ENCODE measurements at regions not wholly inside any gene's neighbourhood (a gene's known extent, or its start where the extent isn't known, plus 50 kb on each side); places are given as distances from the start of the nearest gene placed in this dataset.
"Not testable (repeated sequence)": the region's sequence is repeated elsewhere in the genome, so short reads cannot be mapped to it uniquely, and the experiment has no call there.

- Mint-ChIP-seq H3K9me3 (no peaks in the 10 kb centered on the region), H3K27me3 (no peaks in the 10 kb centered on the region), H3K4me3 (no peak overlapping the region), H3K36me3 (ENCODE audit: insufficient read depth) (no peaks in the 10 kb centered on the region), H3K4me1 (ENCODE audit: low read depth in 2 of 2) (no peaks in the 10 kb centered on the region), H3K27ac (no peak overlapping the region)
- no peak for DNase-seq
- ATAC-seq (replicated peaks) = peak; percentile 16
These were observed 169.7 kb downstream of the HAO1 start for GRCh38 chr20:7770578-7770977.

- DNase-seq (no peak), ATAC-seq (replicated peaks) (no peak)
- Mint-ChIP-seq H3K9me3 (no peaks in the 10 kb centered on the region), H3K4me1 (ENCODE audit: low read depth in 2 of 2) (no peaks in the 10 kb centered on the region), H3K27ac (no peak overlapping the region), H3K4me3 (no peak overlapping the region), H3K36me3 (ENCODE audit: insufficient read depth) (no peaks in the 10 kb centered on the region), H3K27me3 (no peaks in the 10 kb centered on the region)
These were observed 167.9 kb downstream of the HAO1 start for GRCh38 chr20:7772371-7772770.

- Mint-ChIP-seq H3K27me3 (no peaks in the 10 kb centered on the region), H3K27ac (no peak overlapping the region)
- ATAC-seq (replicated peaks) = no peak
These were observed 166.7 kb downstream of the HAO1 start for GRCh38 chr20:7773511-7773910.

GRCh38 chr20:7775072-7775471, 165.2 kb downstream of the HAO1 start:
- Mint-ChIP-seq H3K27me3 (no peaks in the 10 kb centered on the region), H3K36me3 (ENCODE audit: insufficient read depth) (no peaks in the 10 kb centered on the region), H3K9me3 (peaks cover 0 to 4% of the 10 kb centered on the region in 2 donors), H3K4me1 (ENCODE audit: low read depth in 2 of 2) (no peaks in the 10 kb centered on the region), H3K27ac (no peak overlapping the region), H3K4me3 (no peak overlapping the region)
- no peak for ATAC-seq (replicated peaks)
- DNase-seq = no peak

More at GRCh38 chr20:7773511-7773910, 166.7 kb downstream of the HAO1 start:
- Mint-ChIP-seq H3K4me1 (ENCODE audit: low read depth in 2 of 2) (no peaks in the 10 kb centered on the region), H3K9me3 (no peaks in the 10 kb centered on the region), H3K4me3 (no peak overlapping the region), H3K36me3 (ENCODE audit: insufficient read depth) (no peaks in the 10 kb centered on the region)
- no peak for DNase-seq

- H3K4me3 Mint-ChIP-seq = no peak overlapping the region
- no peaks in the 10 kb centered on the region for H3K36me3 Mint-ChIP-seq (ENCODE audit: insufficient read depth)
- no peak overlapping the region for H3K27ac Mint-ChIP-seq
- H3K27me3 Mint-ChIP-seq = no peaks in the 10 kb centered on the region
- no peak for ATAC-seq (replicated peaks)
- DNase-seq = no peak
- no peaks in the 10 kb centered on the region for H3K4me1 Mint-ChIP-seq (ENCODE audit: low read depth in 2 of 2)
- peaks cover 0 to 4% of the 10 kb centered on the region in 2 donors for H3K9me3 Mint-ChIP-seq
These were observed 164.1 kb downstream of the HAO1 start for GRCh38 chr20:7776148-7776547.

- ATAC-seq (replicated peaks) (no peak), DNase-seq (no peak)
- no peaks in the 10 kb centered on the region for H3K27me3 Mint-ChIP-seq
- H3K36me3 Mint-ChIP-seq (ENCODE audit: insufficient read depth) = no peaks in the 10 kb centered on the region
- no peaks in the 10 kb centered on the region for H3K4me1 Mint-ChIP-seq (ENCODE audit: low read depth in 2 of 2)
- H3K27ac Mint-ChIP-seq = no peak overlapping the region
- peaks cover 0 to 3% of the 10 kb centered on the region in 2 donors for H3K9me3 Mint-ChIP-seq
- no peak overlapping the region for H3K4me3 Mint-ChIP-seq
These were observed 150.1 kb downstream of the HAO1 start for GRCh38 chr20:7790189-7790588.

- no peaks in the 10 kb centered on the region for H3K4me1 Mint-ChIP-seq (ENCODE audit: low read depth in 2 of 2)
- H3K9me3 Mint-ChIP-seq = peaks cover 0 to 5% of the 10 kb centered on the region in 2 donors
- H3K4me3 Mint-ChIP-seq = no peak overlapping the region
- H3K27me3 Mint-ChIP-seq = no peaks in the 10 kb centered on the region
- no peaks in the 10 kb centered on the region for H3K36me3 Mint-ChIP-seq (ENCODE audit: insufficient read depth)
- DNase-seq (no peak), ATAC-seq (replicated peaks) (no peak)
- no peak overlapping the region for H3K27ac Mint-ChIP-seq
These were observed 147.9 kb downstream of the HAO1 start for GRCh38 chr20:7792150-7792869.

- DNase-seq (no peak), ATAC-seq (replicated peaks) (no peak)
- Mint-ChIP-seq H3K4me3 (no peak overlapping the region), H3K4me1 (ENCODE audit: low read depth in 2 of 2) (no peaks in the 10 kb centered on the region), H3K9me3 (peaks cover 0 to 7% of the 10 kb centered on the region in 2 donors), H3K27me3 (peaks cover 0 to 7% of the 10 kb centered on the region in 2 donors), H3K27ac (no peak overlapping the region), H3K36me3 (ENCODE audit: insufficient read depth) (no peaks in the 10 kb centered on the region)
These were observed 142.1 kb downstream of the HAO1 start for GRCh38 chr20:7798176-7798575.

- DNase-seq (no peak), ATAC-seq (replicated peaks) (no peak)
- no peaks in the 10 kb centered on the region for H3K36me3 Mint-ChIP-seq (ENCODE audit: insufficient read depth)
- H3K4me3 Mint-ChIP-seq = no peak overlapping the region
- no peak overlapping the region for H3K27ac Mint-ChIP-seq
- H3K9me3 Mint-ChIP-seq = peaks cover 0 to 7% of the 10 kb centered on the region in 2 donors
- H3K27me3 Mint-ChIP-seq = peaks cover 0 to 7% of the 10 kb centered on the region in 2 donors
- H3K4me1 Mint-ChIP-seq (ENCODE audit: low read depth in 2 of 2) = no peaks in the 10 kb centered on the region
These were observed 140.4 kb downstream of the HAO1 start for GRCh38 chr20:7799862-7800261.

- ATAC-seq (replicated peaks); DNase-seq; H3K27ac Mint-ChIP-seq; H3K27me3 Mint-ChIP-seq; H3K9me3 Mint-ChIP-seq; H3K4me3 Mint-ChIP-seq; H3K36me3 Mint-ChIP-seq (ENCODE audit: insufficient read depth); H3K4me1 Mint-ChIP-seq (ENCODE audit: low read depth in 2 of 2): not testable (repeated sequence)
These were observed 136.7 kb downstream of the HAO1 start for GRCh38 chr20:7803411-7804151.

- peaks cover 7 to 17% of the 10 kb centered on the region in 2 donors for H3K9me3 Mint-ChIP-seq
- no peaks in the 10 kb centered on the region for H3K4me1 Mint-ChIP-seq (ENCODE audit: low read depth in 2 of 2)
- H3K36me3 Mint-ChIP-seq (ENCODE audit: insufficient read depth) = no peaks in the 10 kb centered on the region
- no peak overlapping the region for H3K4me3 Mint-ChIP-seq
- no peak for ATAC-seq (replicated peaks)
- H3K27me3 Mint-ChIP-seq = peaks cover 0 to 7% of the 10 kb centered on the region in 2 donors
- DNase-seq = no peak
- no peak overlapping the region for H3K27ac Mint-ChIP-seq
These were observed 133.4 kb downstream of the HAO1 start for GRCh38 chr20:7806831-7807230.

GRCh38 chr20:7817286-7817685, 123.0 kb downstream of the HAO1 start:
- Mint-ChIP-seq H3K36me3 (ENCODE audit: insufficient read depth) (no peaks in the 10 kb centered on the region), H3K27ac (no peak overlapping the region), H3K9me3 (no peaks in the 10 kb centered on the region), H3K4me1 (ENCODE audit: low read depth in 2 of 2) (no peaks in the 10 kb centered on the region), H3K27me3 (no peaks in the 10 kb centered on the region), H3K4me3 (no peak overlapping the region)
- ATAC-seq (replicated peaks) (no peak), DNase-seq (no peak)

GRCh38 chr20:7818477-7818876, 121.8 kb downstream of the HAO1 start:
- H3K4me1 Mint-ChIP-seq (ENCODE audit: low read depth in 2 of 2) = no peaks in the 10 kb centered on the region
- ATAC-seq (replicated peaks) = no peak
- H3K9me3 Mint-ChIP-seq = no peaks in the 10 kb centered on the region
- H3K27ac Mint-ChIP-seq = no peak overlapping the region
- H3K27me3 Mint-ChIP-seq = no peaks in the 10 kb centered on the region
- H3K4me3 Mint-ChIP-seq = no peak overlapping the region
- DNase-seq = no peak
- no peaks in the 10 kb centered on the region for H3K36me3 Mint-ChIP-seq (ENCODE audit: insufficient read depth)

- ATAC-seq (replicated peaks) (no peak), DNase-seq (no peak)
- no peaks in the 10 kb centered on the region for H3K4me1 Mint-ChIP-seq (ENCODE audit: low read depth in 2 of 2)
- H3K27ac Mint-ChIP-seq = no peak overlapping the region
- no peaks in the 10 kb centered on the region for H3K27me3 Mint-ChIP-seq
- no peaks in the 10 kb centered on the region for H3K36me3 Mint-ChIP-seq (ENCODE audit: insufficient read depth)
- H3K9me3 Mint-ChIP-seq = no peaks in the 10 kb centered on the region
- H3K4me3 Mint-ChIP-seq = no peak overlapping the region
These were observed 119.4 kb downstream of the HAO1 start for GRCh38 chr20:7820897-7821296.

Measured in effector memory CD8-positive, alpha-beta T cell (primary cell).